ENCODE measurements at regions not wholly inside any gene's neighbourhood (a gene's known extent, or its start where the extent isn't known, plus 50 kb on each side); places are given as distances from the start of the nearest gene placed in this dataset.

GRCh38 chr3:120838441-120839091, 69.4 kb upstream of the STXBP5L start:
- DNase-seq (ENCODE audit: low read depth): no peak

DNA sequence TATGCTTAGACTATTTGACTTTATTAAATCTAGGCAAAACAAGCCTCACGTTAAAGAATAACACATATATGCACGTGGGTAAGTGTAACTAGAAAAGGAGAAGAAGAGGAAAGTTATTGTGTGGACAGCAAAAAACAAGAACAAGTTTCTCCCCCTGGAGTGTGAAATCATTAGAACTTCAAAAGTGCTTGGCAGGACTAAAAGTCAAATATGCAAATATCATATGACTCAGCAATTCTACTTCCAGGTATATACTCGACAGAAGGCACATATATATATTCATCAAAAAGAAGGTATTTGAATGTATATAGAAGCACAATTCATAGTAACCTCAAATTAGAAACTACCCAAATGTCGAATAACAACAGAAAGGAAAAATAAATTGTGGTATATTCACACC, 68.9 kb upstream of the STXBP5L start:
- DNase-seq (ENCODE audit: low read depth): no peak

DNA sequence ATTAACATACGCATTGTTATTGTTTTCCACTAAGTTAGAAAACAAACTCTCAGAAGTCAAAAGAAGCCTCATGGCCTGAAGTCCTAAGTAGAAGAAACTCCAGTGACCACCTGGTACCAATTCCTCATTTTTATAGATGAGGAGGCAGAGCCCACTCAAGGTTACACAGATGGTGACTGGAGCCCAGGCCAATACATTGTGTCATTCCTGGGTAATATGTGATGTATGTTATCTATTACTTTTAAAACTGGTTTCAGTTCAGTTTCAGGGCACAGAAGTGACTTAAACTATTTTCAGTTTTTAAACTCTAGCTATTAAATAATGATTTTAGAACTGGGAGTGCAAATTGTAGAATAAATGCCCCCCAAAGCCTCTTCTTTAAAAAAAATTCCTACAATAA, 66.7 kb upstream of the STXBP5L start:
- no peak for DNase-seq (ENCODE audit: low read depth)

DNA sequence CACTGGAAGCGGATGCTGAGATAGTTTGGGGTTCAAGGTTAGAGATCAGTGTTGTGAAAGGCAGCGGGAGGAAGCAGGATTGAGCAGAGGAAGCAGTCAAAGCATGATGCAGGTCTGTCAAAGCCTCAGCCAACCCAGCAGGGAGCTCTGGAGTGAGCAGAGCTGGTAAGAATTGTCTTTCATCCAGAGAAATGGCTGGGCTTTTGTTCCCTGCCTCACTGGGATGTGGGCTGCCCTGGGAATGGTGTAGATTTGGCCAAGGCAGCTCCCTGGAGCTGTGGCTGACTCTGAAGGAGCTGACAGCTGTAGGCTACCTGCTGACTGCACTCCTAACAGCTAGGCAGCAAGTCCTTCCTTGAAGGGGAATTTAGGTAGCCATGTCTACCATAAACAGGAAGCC, 61.9 kb upstream of the STXBP5L start:
- no peak for DNase-seq (ENCODE audit: low read depth)

- DNase-seq (ENCODE audit: low read depth): no peak
Measured at GRCh38 chr3:120848503-120848902, 59.5 kb upstream of the STXBP5L start.

- no peak for DNase-seq (ENCODE audit: low read depth)
Measured at GRCh38 chr3:120850381-120851295, 57.4 kb upstream of the STXBP5L start.

GRCh38 chr3:120852412-120852811, 55.6 kb upstream of the STXBP5L start:
- DNase-seq (ENCODE audit: low read depth): no peak

DNA sequence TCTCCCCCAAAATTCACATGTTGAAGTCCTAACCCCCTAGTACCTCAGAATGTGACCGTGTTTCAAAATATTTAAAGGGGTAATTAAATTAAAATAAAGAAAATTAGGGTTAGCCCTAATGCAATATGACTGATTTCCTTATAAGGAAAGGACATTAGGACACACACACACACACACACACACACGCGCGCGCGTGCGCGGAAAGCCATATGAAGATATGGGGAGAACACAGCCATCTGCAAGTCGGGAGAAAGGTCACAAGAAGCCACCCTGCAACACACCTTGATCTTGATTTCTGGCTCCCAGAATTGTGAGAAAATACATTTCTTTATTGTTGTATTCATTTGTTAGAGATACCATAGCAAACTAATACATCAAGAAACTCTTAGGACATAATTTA, 54.6 kb upstream of the STXBP5L start:
- no peak for DNase-seq (ENCODE audit: low read depth)

GRCh38 chr3:120854908-120855526, 53.0 kb upstream of the STXBP5L start:
- DNase-seq (ENCODE audit: low read depth): no peak

DNA sequence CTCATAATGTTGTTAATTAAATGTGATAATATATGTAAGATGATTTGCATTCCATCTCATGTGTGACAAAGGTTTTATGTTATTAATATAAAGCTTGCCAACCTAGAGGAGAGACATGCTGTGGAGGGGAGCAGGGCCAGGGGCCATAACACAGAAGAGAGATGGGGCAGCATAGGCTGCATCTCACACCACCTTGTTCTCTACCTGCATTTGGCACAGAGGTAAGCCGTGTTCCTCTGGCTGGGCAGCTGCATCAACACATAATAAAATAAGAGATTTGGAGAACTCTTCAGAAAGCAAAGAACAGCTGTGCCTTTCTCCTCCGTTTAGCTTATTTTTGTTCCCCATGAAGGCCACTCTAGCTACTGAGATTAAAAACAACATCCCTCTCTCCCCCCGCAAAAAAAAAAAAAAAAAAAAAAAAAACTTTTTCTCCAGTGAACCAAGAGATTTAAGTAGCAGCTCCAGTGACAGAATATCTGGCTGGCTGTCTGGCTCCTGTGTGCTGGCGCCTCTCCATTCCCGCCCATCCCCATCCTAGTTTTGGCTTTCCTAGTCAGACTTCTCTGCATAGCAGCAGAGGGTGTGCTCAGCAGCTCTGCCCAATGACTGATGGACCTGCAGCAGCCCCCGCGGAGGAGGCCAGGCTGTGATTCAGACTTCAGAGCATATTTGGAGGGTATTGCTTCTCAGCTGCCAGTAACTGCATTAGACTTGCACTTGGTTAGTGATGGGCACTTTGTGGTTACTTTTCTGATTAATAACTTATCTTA, 52.2 kb upstream of the STXBP5L start:
- peak; percentile 65 for DNase-seq (ENCODE audit: low read depth)
